ENCODE measurements at regions not wholly inside any gene's neighbourhood (a gene's known extent, or its start where the extent isn't known, plus 50 kb on each side); places are given as distances from the start of the nearest gene placed in this dataset.

DNA sequence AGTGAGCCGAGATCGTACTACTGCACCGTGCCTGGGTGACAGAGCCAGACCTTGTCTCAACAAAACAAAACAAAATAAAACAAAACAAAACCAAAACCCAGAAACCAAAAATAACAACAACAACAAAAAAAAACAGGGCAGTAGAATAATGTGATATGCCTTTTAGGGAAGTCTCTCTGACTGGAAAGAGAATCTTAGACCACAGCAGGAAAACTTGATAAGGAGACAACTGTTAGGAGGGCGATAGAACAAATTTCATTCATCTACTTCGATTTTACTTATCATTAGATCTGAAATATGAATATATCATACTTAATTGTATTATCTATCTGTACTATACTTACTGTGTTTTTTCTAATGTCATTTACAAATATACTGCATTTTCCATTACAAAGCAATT lies 109.0 kb upstream of the CNTNAP5 start:
- DNase-seq (ENCODE audit: low read depth in 2 of 2): no peak
- TF ChIP-seq, protein P1, sequence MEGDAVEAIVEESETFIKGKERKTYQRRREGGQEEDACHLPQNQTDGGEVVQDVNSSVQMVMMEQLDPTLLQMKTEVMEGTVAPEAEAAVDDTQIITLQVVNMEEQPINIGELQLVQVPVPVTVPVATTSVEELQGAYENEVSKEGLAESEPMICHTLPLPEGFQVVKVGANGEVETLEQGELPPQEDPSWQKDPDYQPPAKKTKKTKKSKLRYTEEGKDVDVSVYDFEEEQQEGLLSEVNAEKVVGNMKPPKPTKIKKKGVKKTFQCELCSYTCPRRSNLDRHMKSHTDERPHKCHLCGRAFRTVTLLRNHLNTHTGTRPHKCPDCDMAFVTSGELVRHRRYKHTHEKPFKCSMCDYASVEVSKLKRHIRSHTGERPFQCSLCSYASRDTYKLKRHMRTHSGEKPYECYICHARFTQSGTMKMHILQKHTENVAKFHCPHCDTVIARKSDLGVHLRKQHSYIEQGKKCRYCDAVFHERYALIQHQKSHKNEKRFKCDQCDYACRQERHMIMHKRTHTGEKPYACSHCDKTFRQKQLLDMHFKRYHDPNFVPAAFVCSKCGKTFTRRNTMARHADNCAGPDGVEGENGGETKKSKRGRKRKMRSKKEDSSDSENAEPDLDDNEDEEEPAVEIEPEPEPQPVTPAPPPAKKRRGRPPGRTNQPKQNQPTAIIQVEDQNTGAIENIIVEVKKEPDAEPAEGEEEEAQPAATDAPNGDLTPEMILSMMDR (conservative IDR thresholded peaks at IDR 0.05 in 1 of 2, IDR thresholded peaks at IDR 0.05 in 1 of 2; ENCODE audit: low read depth in 1 of 2, low read length in 2 of 2): no peak
- TF ChIP-seq EZH2 (IDR thresholded peaks at IDR 0.05; ENCODE audit: low read length, missing control alignments): no peak
- Histone ChIP-seq H4K20me1 (ENCODE audit: control insufficient read depth, extremely low read depth, insufficient read depth, low read length) (no peaks in the 10 kb centered on the region), H3K79me2 (ENCODE audit: control insufficient read depth, insufficient read depth, low read length) (no peaks in the 10 kb centered on the region), H3K27me3 (ENCODE audit: control insufficient read depth, insufficient read depth, low read length) (no peaks in the 10 kb centered on the region), H3K36me3 (ENCODE audit: control insufficient read depth, insufficient read depth, low read length) (no peaks in the 10 kb centered on the region), H2AFZ (ENCODE audit: low read length) (no peak overlapping the region), H3K4me2 (ENCODE audit: extremely low read depth, insufficient read depth, low read length) (no peak overlapping the region), H3K4me1 (ENCODE audit: control insufficient read depth, extremely low read depth, insufficient read depth, low read length) (no peaks in the 10 kb centered on the region), H3K9me3 (ENCODE audit: control insufficient read depth, insufficient read depth, low read depth, low read length) (no peaks in the 10 kb centered on the region), H3K27ac (ENCODE audit: insufficient read depth, low read length) (no peak overlapping the region), H3K4me3 (replicated peaks in 1 of 4; ENCODE audit: control extremely low read depth in 1 of 4, insufficient read depth in 1 of 4, low read depth in 3 of 4, low read length in 4 of 4) (no peak overlapping the region), H3K9ac (ENCODE audit: insufficient read depth, low read length) (no peak overlapping the region)

- no peaks in the 10 kb centered on the region for H3K27me3 ChIP-seq (ENCODE audit: control insufficient read depth, insufficient read depth, low read length)
- TF ChIP-seq, protein P1 (conservative IDR thresholded peaks at IDR 0.05 in 1 of 2, IDR thresholded peaks at IDR 0.05 in 1 of 2; ENCODE audit: low read depth in 1 of 2, low read length in 2 of 2): no peak
- H3K4me3 ChIP-seq (replicated peaks in 1 of 4; ENCODE audit: control extremely low read depth in 1 of 4, insufficient read depth in 1 of 4, low read depth in 3 of 4, low read length in 4 of 4): no peak overlapping the region
- no peaks in the 10 kb centered on the region for H3K36me3 ChIP-seq (ENCODE audit: control insufficient read depth, insufficient read depth, low read length)
- no peak overlapping the region for H3K27ac ChIP-seq (ENCODE audit: insufficient read depth, low read length)
- no peaks in the 10 kb centered on the region for H3K9me3 ChIP-seq (ENCODE audit: control insufficient read depth, insufficient read depth, low read depth, low read length)
- no peak for DNase-seq (ENCODE audit: low read depth in 2 of 2)
- H3K79me2 ChIP-seq (ENCODE audit: control insufficient read depth, insufficient read depth, low read length): no peaks in the 10 kb centered on the region
- H2AFZ ChIP-seq (ENCODE audit: low read length): no peak overlapping the region
- no peak overlapping the region for H3K9ac ChIP-seq (ENCODE audit: insufficient read depth, low read length)
- no peaks in the 10 kb centered on the region for H4K20me1 ChIP-seq (ENCODE audit: control insufficient read depth, extremely low read depth, insufficient read depth, low read length)
- no peaks in the 10 kb centered on the region for H3K4me1 ChIP-seq (ENCODE audit: control insufficient read depth, extremely low read depth, insufficient read depth, low read length)
- H3K4me2 ChIP-seq (ENCODE audit: extremely low read depth, insufficient read depth, low read length): no peak overlapping the region
Measured at GRCh38 chr2:123916531-123916930, 108.6 kb upstream of the CNTNAP5 start.

DNA sequence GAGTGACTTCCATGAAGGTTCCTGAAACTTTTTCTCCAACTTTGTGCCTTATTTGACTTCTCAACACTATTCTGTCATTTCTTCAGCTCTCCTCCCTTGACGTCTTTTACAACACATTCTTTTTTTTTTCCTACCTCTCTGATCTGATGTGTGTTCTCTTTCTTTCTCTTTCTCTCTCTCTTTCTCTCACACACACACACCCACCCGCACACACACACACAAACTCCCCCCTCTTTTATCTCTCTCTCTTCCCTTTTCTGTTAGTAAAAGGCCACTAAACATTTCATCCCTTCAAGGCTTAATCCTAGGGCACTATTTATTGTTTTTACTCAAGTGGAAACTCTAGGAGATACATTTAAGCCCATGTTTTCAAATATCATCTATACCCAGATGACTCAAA lies 107.8 kb upstream of the CNTNAP5 start:
- DNase-seq (ENCODE audit: low read depth in 2 of 2): no peak
- no peaks in the 10 kb centered on the region for H3K36me3 ChIP-seq (ENCODE audit: control insufficient read depth, insufficient read depth, low read length)
- no peaks in the 10 kb centered on the region for H4K20me1 ChIP-seq (ENCODE audit: control insufficient read depth, extremely low read depth, insufficient read depth, low read length)
- no peak overlapping the region for H3K27ac ChIP-seq (ENCODE audit: insufficient read depth, low read length)
- no peak for TF ChIP-seq EZH2 (IDR thresholded peaks at IDR 0.05; ENCODE audit: low read length, missing control alignments)
- TF ChIP-seq, protein P1 (conservative IDR thresholded peaks at IDR 0.05 in 1 of 2, IDR thresholded peaks at IDR 0.05 in 1 of 2; ENCODE audit: low read depth in 1 of 2, low read length in 2 of 2): no peak
- H3K79me2 ChIP-seq (ENCODE audit: control insufficient read depth, insufficient read depth, low read length): no peaks in the 10 kb centered on the region
- H3K4me1 ChIP-seq (ENCODE audit: control insufficient read depth, extremely low read depth, insufficient read depth, low read length): no peaks in the 10 kb centered on the region
- no peak overlapping the region for H3K4me2 ChIP-seq (ENCODE audit: extremely low read depth, insufficient read depth, low read length)
- H3K27me3 ChIP-seq (ENCODE audit: control insufficient read depth, insufficient read depth, low read length): no peaks in the 10 kb centered on the region
- no peak overlapping the region for H3K4me3 ChIP-seq (replicated peaks in 1 of 4; ENCODE audit: control extremely low read depth in 1 of 4, insufficient read depth in 1 of 4, low read depth in 3 of 4, low read length in 4 of 4)
- no peak overlapping the region for H3K9ac ChIP-seq (ENCODE audit: insufficient read depth, low read length)
- H3K9me3 ChIP-seq (ENCODE audit: control insufficient read depth, insufficient read depth, low read depth, low read length): no peaks in the 10 kb centered on the region
- H2AFZ ChIP-seq (ENCODE audit: low read length): no peak overlapping the region
